Keratinocyte (primary cell): ENCODE measurements at regions not wholly inside any gene's neighbourhood (a gene's known extent, or its start where the extent isn't known, plus 50 kb on each side); places are given as distances from the start of the nearest gene placed in this dataset.

Source experiments
- EZH2 ChIP-seq: IDR thresholded peaks from one replicate; pipeline ENCODE4 v1.6.1; 2012; ENCODE audit warnings: inconsistent platforms, mild to moderate bottlenecking, low read length, moderate library complexity
- TF ChIP-seq, protein P1 (sequence below), 3 experiments: IDR thresholded peaks in 1 of 3; conservative IDR thresholded peaks in 1 of 3; optimal IDR thresholded peaks in 1 of 3; 2 replicates in 2 of 3; 3 replicates in 1 of 3; pipeline versions ENCODE3 to v1.5.1; 2011; ENCODE audit warnings: low read length in 3 of 3, mild to moderate bottlenecking in 3 of 3, moderate library complexity in 2 of 3, control low read depth in 1 of 3, inconsistent platforms in 1 of 3; ENCODE audit not compliant: insufficient read depth in 2 of 3; ENCODE audit errors: extremely low read depth in 1 of 3

DNA sequence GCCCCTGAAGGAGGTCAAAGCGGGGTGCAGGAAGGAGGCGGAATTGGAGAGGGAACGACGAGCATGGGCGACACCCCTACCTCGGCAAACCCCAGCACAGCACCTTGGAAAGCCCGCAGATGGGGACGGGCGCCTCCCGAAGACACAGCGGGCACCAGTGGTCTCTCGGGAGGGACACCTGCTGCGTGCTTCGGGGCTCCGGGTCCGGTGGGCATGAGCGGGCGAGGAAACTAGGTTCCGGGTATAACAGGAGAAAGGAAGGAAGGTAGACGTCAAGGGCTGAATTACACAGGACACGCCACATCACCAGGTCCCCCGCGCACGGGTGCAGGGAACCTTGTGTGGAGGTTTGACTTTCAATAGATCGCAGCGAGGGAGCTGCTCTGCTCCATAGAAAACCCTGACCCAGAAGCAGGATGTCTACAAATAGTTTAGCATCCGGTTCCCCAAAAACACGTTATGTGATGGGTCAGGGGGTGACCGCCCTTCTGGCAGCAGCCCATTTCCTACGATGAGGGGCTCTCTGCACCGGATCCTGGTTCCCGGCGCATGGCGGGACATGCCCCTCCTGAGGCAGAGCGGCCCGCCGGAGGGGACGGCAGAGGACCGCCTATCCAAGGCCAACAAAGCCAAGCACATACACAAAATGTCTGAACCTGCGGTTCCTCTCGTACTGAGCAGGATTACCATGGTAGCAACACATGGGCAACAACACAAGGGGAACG lies 196.9 kb downstream of the ALG10 start:
- TF ChIP-seq, protein P1, sequence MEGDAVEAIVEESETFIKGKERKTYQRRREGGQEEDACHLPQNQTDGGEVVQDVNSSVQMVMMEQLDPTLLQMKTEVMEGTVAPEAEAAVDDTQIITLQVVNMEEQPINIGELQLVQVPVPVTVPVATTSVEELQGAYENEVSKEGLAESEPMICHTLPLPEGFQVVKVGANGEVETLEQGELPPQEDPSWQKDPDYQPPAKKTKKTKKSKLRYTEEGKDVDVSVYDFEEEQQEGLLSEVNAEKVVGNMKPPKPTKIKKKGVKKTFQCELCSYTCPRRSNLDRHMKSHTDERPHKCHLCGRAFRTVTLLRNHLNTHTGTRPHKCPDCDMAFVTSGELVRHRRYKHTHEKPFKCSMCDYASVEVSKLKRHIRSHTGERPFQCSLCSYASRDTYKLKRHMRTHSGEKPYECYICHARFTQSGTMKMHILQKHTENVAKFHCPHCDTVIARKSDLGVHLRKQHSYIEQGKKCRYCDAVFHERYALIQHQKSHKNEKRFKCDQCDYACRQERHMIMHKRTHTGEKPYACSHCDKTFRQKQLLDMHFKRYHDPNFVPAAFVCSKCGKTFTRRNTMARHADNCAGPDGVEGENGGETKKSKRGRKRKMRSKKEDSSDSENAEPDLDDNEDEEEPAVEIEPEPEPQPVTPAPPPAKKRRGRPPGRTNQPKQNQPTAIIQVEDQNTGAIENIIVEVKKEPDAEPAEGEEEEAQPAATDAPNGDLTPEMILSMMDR (optimal IDR thresholded peaks at IDR 0.05 in 1 of 3, IDR thresholded peaks at IDR 0.05 in 1 of 3, conservative IDR thresholded peaks at IDR 0.05 in 1 of 3; ENCODE audit: extremely low read depth in 1 of 3, insufficient read depth in 2 of 3, low read length in 3 of 3): no peak
- TF ChIP-seq EZH2: no peak
